Heart left ventricle (tissue), 16 donors: ENCODE measurements at regions not wholly inside any gene's neighbourhood (a gene's known extent, or its start where the extent isn't known, plus 50 kb on each side); places are given as distances from the start of the nearest gene placed in this dataset.

Source experiments
- ATAC-seq, 4 donors: fragments of 200-7000 bp; cut with Tn5 transposase; one replicate each; pipeline ENCODE4 v1.9.1; 2020 to 2022; ENCODE audit warnings: moderate library complexity in 4 of 4, mild to moderate bottlenecking in 3 of 4, moderate number of reproducible peaks in 1 of 4
- DNase-seq, 5 donors: peaks; one replicate each; pipeline ENCODE4 v3.0.0-alpha.2; 2020
- H3K27ac ChIP-seq, 12 donors: fragments of 200-600 bp; sonication (generic) in 4 of 12; one replicate each; pipeline versions ENCODE4 v1.5.0 to v1.8.0; 2016 to 2022; ENCODE audit warnings: mild to moderate bottlenecking in 2 of 12
- H3K27me3 ChIP-seq, 9 donors: fragments of 200-600 bp; sonication (generic) in 2 of 9; one replicate each; pipeline versions ENCODE4 v1.5.1 to v1.8.0; 2016 to 2022; ENCODE audit warnings: mild to moderate bottlenecking in 3 of 9
- H3K36me3 ChIP-seq, 9 donors: fragments of 200-600 bp; sonication (generic) in 2 of 9; one replicate each; pipeline versions ENCODE4 v1.5.0 to v1.8.0; 2018 to 2022; ENCODE audit warnings: mild to moderate bottlenecking in 2 of 9
- H3K4me1 ChIP-seq, 12 donors: fragments of 200-600 bp; sonication (generic) in 4 of 12; one replicate each; pipeline versions ENCODE4 v1.5.0 to v1.8.0; 2016 to 2022; ENCODE audit warnings: mild to moderate bottlenecking in 3 of 12
- H3K4me3 ChIP-seq, 12 donors: fragments of 200-600 bp; sonication (generic) in 4 of 12; one replicate each; pipeline versions ENCODE4 v1.5.0 to v1.8.0; 2017 to 2022; ENCODE audit warnings: mild to moderate bottlenecking in 9 of 12, moderate library complexity in 4 of 12
- H3K9me3 ChIP-seq, 12 donors: fragments of 200-600 bp; sonication (generic) in 4 of 12; one replicate each; pipeline versions ENCODE4 v1.5.0 to v1.8.0; 2016 to 2022; ENCODE audit warnings: mild to moderate bottlenecking in 1 of 12
- CTCF ChIP-seq, 12 donors: fragments of 200-600 bp; sonication (generic) in 4 of 12; IDR thresholded peaks; one replicate each; pipeline versions ENCODE4 v1.5.0 to v1.8.0; 2018 to 2022; ENCODE audit warnings: antibody characterized with exemption in 12 of 12, mild to moderate bottlenecking in 5 of 12
- POLR2A ChIP-seq, 2 donors: fragments of 450-650 bp; IDR thresholded peaks; one replicate each; pipeline ENCODE4 v1.6.1; 2017; ENCODE audit warnings: antibody characterized with exemption in 2 of 2, mild to moderate bottlenecking in 2 of 2, moderate library complexity in 2 of 2
- WGBS, 4 donors: extraction: QIAGEN DNeasy Blood & Tissue Kit in 2 of 4; methylation state at CpG; one replicate each; pipeline versions ENCODE4 v1.1.5 to v1.1.7; 2013 to 2018; 5-methylcytosine and 5-hydroxymethylcytosine counted together
- intact Hi-C, 10 donors: fragments of 100-400 bp; cut with DNase I; formaldehyde crosslinking; loops; one replicate each; pipeline versions ENCODE4 v1.11.1 to v1.14.2; 2022
- donor health status: ischemic (EF 13 %, LVEDD 7.1; RV severe dilation, severe dysfunction).
- donor health status: healthy with polysubstance abuse.
- donor health status: DM: no; HTN: yes; CAD: no.
- donor health status: DM: no; HTN: no; CAD: no.
- donor health status: ischemic (EF 25% LVEDD 6.9; RV normal size, moderate dysfunction).
- donor health status: ischemic (EF 25% LVEDD 5.7; RV mildly dilated, moderate dysfunction).
- donor health status: healthy.
- donor health status: DM: yes; HTN: yes; CAD: no.
- donor health status: ischemic (EF 35%, LVEDD 5.7; RV mildly dilated, moderate dysfunction).
- donor health status: nonischemic (EF 11% LVEDD 7.7; RV severe dilation, severe dysfunction).
- donor health status: DM: yes; HTN: yes; CAD: no.
- donor health status: PGD.
- donor health status: ischemic (EF 29% LVEDD 5.4; RV normal size, mild dysfunction).
- donor health status: nonischemic (EF 23%, LVEDD 6.1; RV moderate dilation, normal function).

GRCh38 chr6:9204171-9204570, 768.8 kb upstream of the SLC35B3 start:
- ATAC-seq, result no peak
- H3K9me3 ChIP-seq, result peaks cover 0 to 20% (median 0%) of the 10 kb centered on the region in 12 donors
- 51 to 65% (median 60%) methylated on average over 1 of the region's 1 CpG for WGBS, 4 donors
- TF ChIP-seq CTCF (IDR thresholded peaks at IDR 0.05) (no peak), POLR2A (IDR thresholded peaks at IDR 0.05) (no peak)
- H3K4me1 ChIP-seq, result no peaks in the 10 kb centered on the region
- H3K4me3 ChIP-seq, result no peak overlapping the region
- no peak for DNase-seq
- H3K36me3 ChIP-seq, result no peaks in the 10 kb centered on the region
- intact Hi-C loops, result no loop called here
- no peak overlapping the region for H3K27ac ChIP-seq
- H3K27me3 ChIP-seq, result no peaks in the 10 kb centered on the region

- intact Hi-C loops, result no loop called here
- TF ChIP-seq CTCF (IDR thresholded peaks at IDR 0.05), result no peak
- no peak for TF ChIP-seq POLR2A (IDR thresholded peaks at IDR 0.05)
- peaks cover 0 to 20% (median 0%) of the 10 kb centered on the region in 12 donors for H3K9me3 ChIP-seq
These were observed 765.4 kb upstream of the SLC35B3 start for GRCh38 chr6:9200712-9201111.

GRCh38 chr6:9197726-9198125, 762.4 kb upstream of the SLC35B3 start:
- 71 to 77% (median 75%) methylated on average over 3 of the region's 3 CpGs for WGBS, 4 donors
- Histone ChIP-seq H3K36me3 (no peaks in the 10 kb centered on the region), H3K27ac (no peak overlapping the region), H3K4me3 (no peak overlapping the region), H3K27me3 (no peaks in the 10 kb centered on the region), H3K4me1 (no peaks in the 10 kb centered on the region), H3K9me3 (peaks cover 0 to 6% (median 0%) of the 10 kb centered on the region in 12 donors)
- intact Hi-C loops, result no loop called here
- DNase-seq (no peak), ATAC-seq (no peak)
- TF ChIP-seq POLR2A (IDR thresholded peaks at IDR 0.05), result no peak
- no peak for TF ChIP-seq CTCF (IDR thresholded peaks at IDR 0.05)

More at GRCh38 chr6:9200712-9201111, 765.4 kb upstream of the SLC35B3 start:
- no peak for ATAC-seq
- DNase-seq, result no peak
- Histone ChIP-seq H3K27ac (no peak overlapping the region), H3K4me1 (no peaks in the 10 kb centered on the region), H3K27me3 (no peaks in the 10 kb centered on the region), H3K36me3 (no peaks in the 10 kb centered on the region), H3K4me3 (no peak overlapping the region)

GRCh38 chr6:9195322-9195721, 760.0 kb upstream of the SLC35B3 start:
- TF ChIP-seq POLR2A (IDR thresholded peaks at IDR 0.05), result no peak
- no peak for TF ChIP-seq CTCF (IDR thresholded peaks at IDR 0.05)

More at GRCh38 chr6:9195322-9195721, 760.0 kb upstream of the SLC35B3 start:
- no peak overlapping the region for H3K4me3 ChIP-seq
- peaks cover 0 to 6% (median 0%) of the 10 kb centered on the region in 12 donors for H3K9me3 ChIP-seq
- no peaks in the 10 kb centered on the region for H3K4me1 ChIP-seq
- H3K27ac ChIP-seq, result no peak overlapping the region
- DNase-seq, result no peak
- no peaks in the 10 kb centered on the region for H3K36me3 ChIP-seq
- intact Hi-C loops, result no loop called here
- 51 to 79% (median 56%) methylated on average over 1 of the region's 1 CpG for WGBS, 4 donors
- no peak for ATAC-seq
- H3K27me3 ChIP-seq, result no peaks in the 10 kb centered on the region
